Lower leg skin (tissue), 3 donors: ENCODE measurements at regions not wholly inside any gene's neighbourhood (a gene's known extent, or its start where the extent isn't known, plus 50 kb on each side); places are given as distances from the start of the nearest gene placed in this dataset.

Experiments
- CTCF ChIP-seq, 3 donors: fragments of 450-650 bp; IDR thresholded peaks; one replicate each; pipeline ENCODE4 v1.5.1; 2016; ENCODE audit warnings: antibody characterized with exemption in 3 of 3, mild to moderate bottlenecking in 3 of 3, moderate library complexity in 2 of 3
- POLR2A ChIP-seq, 2 donors: fragments of 450-650 bp; IDR thresholded peaks; one replicate each; pipeline ENCODE4 v1.6.1; 2016 to 2017; ENCODE audit warnings: antibody characterized with exemption in 2 of 2, mild to moderate bottlenecking in 1 of 2, moderate library complexity in 1 of 2

GRCh38 chr2:217171874-217172273 is 312.0 kb upstream of the TNP1 start:
- TF ChIP-seq CTCF (IDR thresholded peaks at IDR 0.05) (no peak), POLR2A (IDR thresholded peaks at IDR 0.05) (no peak)
